ENCODE measurements at regions not wholly inside any gene's neighbourhood (a gene's known extent, or its start where the extent isn't known, plus 50 kb on each side); places are given as distances from the start of the nearest gene placed in this dataset.
"Not testable (repeated sequence)": the region's sequence is repeated elsewhere in the genome, so short reads cannot be mapped to it uniquely, and the experiment has no call there.

GRCh38 chr18:73535990-73536389, 611.6 kb downstream of the FBXO15 start:
- no peak overlapping the region for H3K27ac ChIP-seq
- H3K4me1 ChIP-seq (replicated peaks in 1 of 2), result peaks cover 0 to 8% of the 10 kb centered on the region in 2 donors
- in situ Hi-C loops (cut with MboI; ENCODE audit: low pct_unique_long_range_greater_than_20kb in 2 of 9, low sequenced_read_pairs in 9 of 9, unreplicated experiment in 9 of 9), result no loop called here
- peak in 5 of 8 experiments; percentile 79 to 93 (median 92) for ATAC-seq (replicated peaks in 6 of 8)
- no peak overlapping the region for H3K4me3 ChIP-seq
- WGBS, 10 experiments, result 0 to 75% (median 37%) methylated on average over 1 of the region's 1 CpG; no CpG with 5 or more reads in 6 of the 10 experiments

- in situ Hi-C loops (cut with MboI; ENCODE audit: low pct_unique_long_range_greater_than_20kb in 2 of 9, low sequenced_read_pairs in 9 of 9, unreplicated experiment in 9 of 9), result no loop called here
- peaks cover 0 to 8% of the 10 kb centered on the region in 2 donors for H3K4me1 ChIP-seq (replicated peaks in 1 of 2)
- H3K27ac ChIP-seq, result no peak overlapping the region
- no peak overlapping the region for H3K4me3 ChIP-seq
- no peak for ATAC-seq (replicated peaks in 6 of 8)
- WGBS, 10 experiments, result 20 to 100% (median 80%) methylated on average over 1 to 2 of the region's 6 CpGs; no CpG with 5 or more reads in 5 of the 10 experiments
Measured at GRCh38 chr18:73535189-73535588, 612.4 kb downstream of the FBXO15 start.

- 78 to 100% (median 91%) methylated on average over 2 to 3 of the region's 3 CpGs; no CpG with 5 or more reads in 1 of the 10 experiments for WGBS, 10 experiments
Measured at GRCh38 chr18:73531601-73532000, 616.0 kb downstream of the FBXO15 start.

GRCh38 chr18:73528066-73528465, 619.6 kb downstream of the FBXO15 start:
- H3K4me3 ChIP-seq, result no peak overlapping the region
- no peaks in the 10 kb centered on the region for H3K4me1 ChIP-seq (replicated peaks in 1 of 2)
- in situ Hi-C loops (cut with MboI; ENCODE audit: low pct_unique_long_range_greater_than_20kb in 2 of 9, low sequenced_read_pairs in 9 of 9, unreplicated experiment in 9 of 9), result no loop called here
- no peak overlapping the region for H3K27ac ChIP-seq
- ATAC-seq (replicated peaks in 6 of 8), result no peak
- WGBS, 10 experiments, result 17 to 100% (median 85%) methylated on average over 1 to 7 of the region's 7 CpGs; no CpG with 5 or more reads in 1 of the 10 experiments

More at GRCh38 chr18:73531601-73532000, 616.0 kb downstream of the FBXO15 start:
- H3K4me3 ChIP-seq, result no peak overlapping the region
- in situ Hi-C loops (cut with MboI; ENCODE audit: low pct_unique_long_range_greater_than_20kb in 2 of 9, low sequenced_read_pairs in 9 of 9, unreplicated experiment in 9 of 9), result no loop called here
- ATAC-seq (replicated peaks in 6 of 8), result no peak
- H3K4me1 ChIP-seq (replicated peaks in 1 of 2), result peaks cover 0 to 8% of the 10 kb centered on the region in 2 donors
- no peak overlapping the region for H3K27ac ChIP-seq

GRCh38 chr18:73520229-73520628, 627.4 kb downstream of the FBXO15 start:
- in situ Hi-C loops (cut with MboI; ENCODE audit: low pct_unique_long_range_greater_than_20kb in 2 of 9, low sequenced_read_pairs in 9 of 9, unreplicated experiment in 9 of 9), result no loop called here
- peak in 1 of 8 experiments; percentile 36 for ATAC-seq (replicated peaks in 6 of 8)
- Histone ChIP-seq H3K27ac (no peak overlapping the region), H3K4me1 (replicated peaks in 1 of 2) (no peaks in the 10 kb centered on the region), H3K4me3 (no peak overlapping the region)
- 48 to 80% (median 77%) methylated on average over 1 to 5 of the region's 5 CpGs; no CpG with 5 or more reads in 3 of the 10 experiments for WGBS, 10 experiments

GRCh38 chr18:73516056-73516455, 631.6 kb downstream of the FBXO15 start:
- ATAC-seq (replicated peaks in 6 of 8), result not testable (repeated sequence)
- WGBS, 10 experiments, result 50 to 100% (median 95%) methylated on average over 1 to 2 of the region's 2 CpGs; no CpG with 5 or more reads in 3 of the 10 experiments

GRCh38 chr18:73514449-73514848, 633.2 kb downstream of the FBXO15 start:
- no peak overlapping the region for H3K27ac ChIP-seq
- no CpG with 5 or more reads among the region's 1 CpG for WGBS, 10 experiments
- ATAC-seq (replicated peaks in 6 of 8), result no peak
- H3K4me3 ChIP-seq, result no peak overlapping the region
- H3K4me1 ChIP-seq (replicated peaks in 1 of 2), result no peaks in the 10 kb centered on the region
- in situ Hi-C loops (cut with MboI; ENCODE audit: low pct_unique_long_range_greater_than_20kb in 2 of 9, low sequenced_read_pairs in 9 of 9, unreplicated experiment in 9 of 9), result no loop called here

More at GRCh38 chr18:73516056-73516455, 631.6 kb downstream of the FBXO15 start:
- in situ Hi-C loops (cut with MboI; ENCODE audit: low pct_unique_long_range_greater_than_20kb in 2 of 9, low sequenced_read_pairs in 9 of 9, unreplicated experiment in 9 of 9); H3K27ac ChIP-seq; H3K4me1 ChIP-seq (replicated peaks in 1 of 2); H3K4me3 ChIP-seq: not testable (repeated sequence)

- no peak overlapping the region for H3K4me3 ChIP-seq
- in situ Hi-C loops (cut with MboI; ENCODE audit: low pct_unique_long_range_greater_than_20kb in 2 of 9, low sequenced_read_pairs in 9 of 9, unreplicated experiment in 9 of 9), result no loop called here
- H3K27ac ChIP-seq, result no peak overlapping the region
- H3K4me1 ChIP-seq (replicated peaks in 1 of 2), result no peaks in the 10 kb centered on the region
- peak in 3 of 8 experiments; percentile 44 to 97 (median 87) for ATAC-seq (replicated peaks in 6 of 8)
- WGBS, 10 experiments, result 3 to 88% (median 75%) methylated on average over 4 to 12 of the region's 12 CpGs
Measured at GRCh38 chr18:73511771-73512503, 635.7 kb downstream of the FBXO15 start.

- in situ Hi-C loops (cut with MboI; ENCODE audit: low pct_unique_long_range_greater_than_20kb in 2 of 9, low sequenced_read_pairs in 9 of 9, unreplicated experiment in 9 of 9), result no loop called here
- no peaks in the 10 kb centered on the region for H3K4me1 ChIP-seq (replicated peaks in 1 of 2)
- WGBS, 10 experiments, result 0 to 100% (median 53%) methylated on average over 1 to 2 of the region's 2 CpGs
- ATAC-seq (replicated peaks in 6 of 8), result no peak
- H3K27ac ChIP-seq, result no peak overlapping the region
- no peak overlapping the region for H3K4me3 ChIP-seq
Measured at GRCh38 chr18:73509460-73509859, 638.2 kb downstream of the FBXO15 start.

GRCh38 chr18:73503326-73503725, 635.5 kb upstream of the NETO1 start:
- no peak for ATAC-seq (replicated peaks in 6 of 8)
- WGBS, 10 experiments, result 0% methylated on average over 1 of the region's 1 CpG; no CpG with 5 or more reads in 7 of the 10 experiments
- in situ Hi-C loops (cut with MboI; ENCODE audit: low pct_unique_long_range_greater_than_20kb in 2 of 9, low sequenced_read_pairs in 9 of 9, unreplicated experiment in 9 of 9), result no loop called here

GRCh38 chr18:73487966-73488365, 620.2 kb upstream of the NETO1 start:
- H3K4me1 ChIP-seq (replicated peaks in 1 of 2), result no peaks in the 10 kb centered on the region
- ATAC-seq (replicated peaks in 6 of 8), result no peak
- H3K27ac ChIP-seq, result no peak overlapping the region
- in situ Hi-C loops (cut with MboI; ENCODE audit: low pct_unique_long_range_greater_than_20kb in 2 of 9, low sequenced_read_pairs in 9 of 9, unreplicated experiment in 9 of 9), result no loop called here
- 0 to 100% (median 92%) methylated on average over 1 to 2 of the region's 2 CpGs; no CpG with 5 or more reads in 4 of the 10 experiments for WGBS, 10 experiments
- no peak overlapping the region for H3K4me3 ChIP-seq

More at GRCh38 chr18:73503326-73503725, 635.5 kb upstream of the NETO1 start:
- Histone ChIP-seq H3K4me3 (no peak overlapping the region), H3K27ac (no peak overlapping the region), H3K4me1 (replicated peaks in 1 of 2) (no peaks in the 10 kb centered on the region)

- in situ Hi-C loops (cut with MboI; ENCODE audit: low pct_unique_long_range_greater_than_20kb in 2 of 9, low sequenced_read_pairs in 9 of 9, unreplicated experiment in 9 of 9), result no loop called here
- Histone ChIP-seq H3K4me1 (replicated peaks in 1 of 2) (no peaks in the 10 kb centered on the region), H3K4me3 (no peak overlapping the region), H3K27ac (no peak overlapping the region)
- no peak for ATAC-seq (replicated peaks in 6 of 8)
- 0 to 100% (median 58%) methylated on average over 1 to 3 of the region's 3 CpGs for WGBS, 10 experiments
Measured at GRCh38 chr18:73485166-73485565, 617.4 kb upstream of the NETO1 start.

GRCh38 chr18:73482901-73483300, 615.1 kb upstream of the NETO1 start:
- no peak overlapping the region for H3K4me3 ChIP-seq
- no peak overlapping the region for H3K27ac ChIP-seq
- 38 to 100% (median 85%) methylated on average over 1 to 2 of the region's 2 CpGs for WGBS, 10 experiments
- no peak for ATAC-seq (replicated peaks in 6 of 8)
- in situ Hi-C loops (cut with MboI; ENCODE audit: low pct_unique_long_range_greater_than_20kb in 2 of 9, low sequenced_read_pairs in 9 of 9, unreplicated experiment in 9 of 9), result no loop called here
- no peaks in the 10 kb centered on the region for H3K4me1 ChIP-seq (replicated peaks in 1 of 2)

- 4 to 94% (median 69%) methylated on average over 1 to 2 of the region's 2 CpGs; no CpG with 5 or more reads in 1 of the 10 experiments for WGBS, 10 experiments
- Histone ChIP-seq H3K4me1 (replicated peaks in 1 of 2) (no peaks in the 10 kb centered on the region), H3K27ac (no peak overlapping the region), H3K4me3 (no peak overlapping the region)
- ATAC-seq (replicated peaks in 6 of 8), result no peak
- in situ Hi-C loops (cut with MboI; ENCODE audit: low pct_unique_long_range_greater_than_20kb in 2 of 9, low sequenced_read_pairs in 9 of 9, unreplicated experiment in 9 of 9), result no loop called here
Measured at GRCh38 chr18:73479477-73479876, 611.7 kb upstream of the NETO1 start.

Measured in motor neuron (in vitro differentiated cells).